Lung (tissue), 11 donors: ENCODE measurements at regions not wholly inside any gene's neighbourhood (a gene's known extent, or its start where the extent isn't known, plus 50 kb on each side); places are given as distances from the start of the nearest gene placed in this dataset.
A peak's percentile ranks its signal among the peaks of the same experiment; 100 is the strongest.

ENCODE experiments used
- ATAC-seq: fragments of 200-7000 bp; cut with Tn5 transposase; one replicate; pipeline ENCODE4 v1.9.1; 2020; ENCODE audit warnings: moderate number of reproducible peaks; ENCODE audit not compliant: insufficient read depth, low FRiP score
- DNase-seq, 3 donors: peaks; one replicate each; pipeline ENCODE4 v3.0.0-alpha.2; 2013 to 2017
- H3K27ac ChIP-seq, 2 donors: one replicate each; pipeline ENCODE4 v1.5.1; 2013; ENCODE audit warnings: mild to moderate bottlenecking in 2 of 2, moderate library complexity in 2 of 2, control low read depth in 1 of 2, inconsistent platforms in 1 of 2, low read depth in 1 of 2, low read length in 1 of 2
- H3K27me3 ChIP-seq, 3 donors: one replicate each; pipeline ENCODE4 v1.5.1; 2013; ENCODE audit warnings: low read length in 2 of 3; ENCODE audit not compliant: control insufficient read depth in 3 of 3, insufficient read depth in 3 of 3
- H3K36me3 ChIP-seq, 4 donors: one replicate each; pipeline ENCODE4 v1.5.1; 2013; ENCODE audit warnings: low read length in 4 of 4, mild to moderate bottlenecking in 1 of 4, moderate library complexity in 1 of 4; ENCODE audit not compliant: control insufficient read depth in 4 of 4, insufficient read depth in 4 of 4
- H3K4me1 ChIP-seq, 5 donors: one replicate each; pipeline ENCODE4 v1.5.1; 2013; ENCODE audit warnings: low read length in 5 of 5, mild to moderate bottlenecking in 2 of 5, moderate library complexity in 1 of 5; ENCODE audit not compliant: control insufficient read depth in 5 of 5, insufficient read depth in 5 of 5
- H3K4me3 ChIP-seq: one replicate; pipeline ENCODE4 v1.5.1; 2013; ENCODE audit warnings: mild to moderate bottlenecking, control low read depth, moderate library complexity
- H3K9ac ChIP-seq, 2 donors: one replicate each; pipeline ENCODE4 v1.5.1; 2013; ENCODE audit warnings: low read length in 2 of 2, control low read depth in 1 of 2; ENCODE audit not compliant: insufficient read depth in 1 of 2
- H3K9me3 ChIP-seq, 4 donors: one replicate each; pipeline ENCODE4 v1.5.1; 2013; ENCODE audit warnings: low read length in 3 of 4, mild to moderate bottlenecking in 1 of 4, moderate library complexity in 1 of 4; ENCODE audit not compliant: control insufficient read depth in 4 of 4, insufficient read depth in 3 of 4
- CTCF ChIP-seq: IDR thresholded peaks from 2 replicates; pipeline ENCODE4 v1.5.1; 2012; ENCODE audit warnings: mild to moderate bottlenecking; ENCODE audit errors: control extremely low read depth, extremely low read depth
- WGBS, 2 donors: extraction: QIAGEN DNeasy Blood & Tissue Kit; methylation state at CpG; one replicate each; pipeline ENCODE4 v1.1.7; 2013; 5-methylcytosine and 5-hydroxymethylcytosine counted together
- donor health status: control.
- donor health status: control.
- donor health status: Bipolar disorder and iron deficiency.
- donor health status: healthy.
- donor health status: DM: yes; HTN: yes; CAD: no.

GRCh38 chr5:133807348-133807747 lies 161.1 kb downstream of the C5orf15 start:
- H3K4me1 ChIP-seq, result peaks cover 0 to 5% (median 0%) of the 10 kb centered on the region in 5 donors
- no peak for ATAC-seq
- H3K36me3 ChIP-seq, result no peaks in the 10 kb centered on the region
- H3K27me3 ChIP-seq, result no peaks in the 10 kb centered on the region
- WGBS, 2 donors, result 24 to 39% methylated on average over 4 of the region's 4 CpGs
- TF ChIP-seq CTCF, result no peak
- DNase-seq, result no peak
- H3K4me3 ChIP-seq, result no peak overlapping the region
- peaks cover 0 to 4% (median 0%) of the 10 kb centered on the region in 4 donors for H3K9me3 ChIP-seq
- no peak overlapping the region for H3K27ac ChIP-seq
- no peak overlapping the region for H3K9ac ChIP-seq

GRCh38 chr5:133806847-133807246 lies 161.6 kb downstream of the C5orf15 start:
- ATAC-seq (no peak), DNase-seq (no peak)
- H3K9ac ChIP-seq, result no peak overlapping the region
- H3K4me3 ChIP-seq, result no peak overlapping the region
- peaks cover 0 to 4% (median 0%) of the 10 kb centered on the region in 4 donors for H3K9me3 ChIP-seq
- no peaks in the 10 kb centered on the region for H3K27me3 ChIP-seq
- H3K36me3 ChIP-seq, result no peaks in the 10 kb centered on the region
- no peak overlapping the region for H3K27ac ChIP-seq
- TF ChIP-seq CTCF, result no peak
- WGBS, 2 donors, result 57 to 67% methylated on average over 3 of the region's 3 CpGs
- H3K4me1 ChIP-seq, result peaks cover 0 to 5% (median 0%) of the 10 kb centered on the region in 5 donors

- H3K27ac ChIP-seq, result no peak overlapping the region
- DNase-seq (peak; percentile 20 to 61 (median 29)), ATAC-seq (no peak)
- 63 to 71% methylated on average over 8 of the region's 8 CpGs for WGBS, 2 donors
- peaks cover 0 to 4% (median 0%) of the 10 kb centered on the region in 4 donors for H3K9me3 ChIP-seq
- H3K9ac ChIP-seq, result no peak overlapping the region
- TF ChIP-seq CTCF, result no peak
- no peaks in the 10 kb centered on the region for H3K27me3 ChIP-seq
- H3K36me3 ChIP-seq, result no peaks in the 10 kb centered on the region
- H3K4me1 ChIP-seq, result no peaks in the 10 kb centered on the region
- no peak overlapping the region for H3K4me3 ChIP-seq
These were observed 166.3 kb downstream of the C5orf15 start for GRCh38 chr5:133801955-133802751.
